ENCODE measurements at regions not wholly inside any gene's neighbourhood (a gene's known extent, or its start where the extent isn't known, plus 50 kb on each side); places are given as distances from the start of the nearest gene placed in this dataset.

GRCh38 chr2:154914561-154914960, 216.1 kb downstream of the KCNJ3 start:
- no peaks in the 10 kb centered on the region for H3K36me3 ChIP-seq (replicated peaks; ENCODE audit: low read depth, low read length)
- H3K27me3 ChIP-seq (ENCODE audit: low read depth, low read length) = no peaks in the 10 kb centered on the region
- H4K20me1 ChIP-seq (ENCODE audit: insufficient read depth, low read length) = no peaks in the 10 kb centered on the region
- H2AFZ ChIP-seq (ENCODE audit: low read depth, low read length) = no peak overlapping the region
- no peak overlapping the region for H3K27ac ChIP-seq (ENCODE audit: low read length)
- H3K4me2 ChIP-seq (ENCODE audit: low read length) = no peak overlapping the region; the same call in 1 of the 2 replicates
- H3K79me2 ChIP-seq (ENCODE audit: low read length) = no peaks in the 10 kb centered on the region
- H3K4me1 ChIP-seq (ENCODE audit: low read length) = 0 out of 2 replicates have a peak, but pooled peaks cover 5% of the 10 kb centered on the region
- no peaks in the 10 kb centered on the region for H3K9me3 ChIP-seq (ENCODE audit: insufficient read depth, low read length)
- H3K9ac ChIP-seq (ENCODE audit: low read length) = no peak overlapping the region
- H3K4me3 ChIP-seq (ENCODE audit: low read length) = no peak overlapping the region
- no peak for TF ChIP-seq EZH2phosphoT487 (IDR thresholded peaks at IDR 0.05; ENCODE audit: low read depth)
- TF ChIP-seq CTCF (IDR thresholded peaks at IDR 0.05; ENCODE audit: low read depth, low read length) = no peak

- TF ChIP-seq EZH2phosphoT487 (IDR thresholded peaks at IDR 0.05; ENCODE audit: low read depth) (no peak), CTCF (IDR thresholded peaks at IDR 0.05; ENCODE audit: low read depth, low read length) (no peak)
- Histone ChIP-seq H3K4me3 (ENCODE audit: low read length) (no peak overlapping the region), H3K4me2 (ENCODE audit: low read length) (no peak overlapping the region), H3K9me3 (ENCODE audit: insufficient read depth, low read length) (no peaks in the 10 kb centered on the region), H4K20me1 (ENCODE audit: insufficient read depth, low read length) (no peaks in the 10 kb centered on the region), H3K27me3 (ENCODE audit: low read depth, low read length) (no peaks in the 10 kb centered on the region), H3K27ac (ENCODE audit: low read length) (no peak overlapping the region), H2AFZ (ENCODE audit: low read depth, low read length) (no peak overlapping the region), H3K9ac (ENCODE audit: low read length) (no peak overlapping the region), H3K79me2 (ENCODE audit: low read length) (no peaks in the 10 kb centered on the region), H3K4me1 (ENCODE audit: low read length) (0 out of 2 replicates have a peak, but pooled peaks cover 5% of the 10 kb centered on the region), H3K36me3 (replicated peaks; ENCODE audit: low read depth, low read length) (no peaks in the 10 kb centered on the region)
These were observed 213.7 kb downstream of the KCNJ3 start for GRCh38 chr2:154912215-154912614.

- Histone ChIP-seq H3K27me3 (ENCODE audit: low read depth, low read length) (no peaks in the 10 kb centered on the region), H3K4me2 (ENCODE audit: low read length) (no peak overlapping the region), H2AFZ (ENCODE audit: low read depth, low read length) (no peak overlapping the region), H3K27ac (ENCODE audit: low read length) (no peak overlapping the region), H3K79me2 (ENCODE audit: low read length) (no peaks in the 10 kb centered on the region), H3K36me3 (replicated peaks; ENCODE audit: low read depth, low read length) (no peaks in the 10 kb centered on the region), H3K4me1 (ENCODE audit: low read length) (0 out of 2 replicates have a peak, but pooled peaks cover 5% of the 10 kb centered on the region), H3K4me3 (ENCODE audit: low read length) (no peak overlapping the region), H3K9me3 (ENCODE audit: insufficient read depth, low read length) (no peaks in the 10 kb centered on the region), H3K9ac (ENCODE audit: low read length) (no peak overlapping the region), H4K20me1 (ENCODE audit: insufficient read depth, low read length) (no peaks in the 10 kb centered on the region)
- no peak for TF ChIP-seq CTCF (IDR thresholded peaks at IDR 0.05; ENCODE audit: low read depth, low read length)
- TF ChIP-seq EZH2phosphoT487 (IDR thresholded peaks at IDR 0.05; ENCODE audit: low read depth) = no peak
These were observed 213.2 kb downstream of the KCNJ3 start for GRCh38 chr2:154911729-154912128.

- no peak overlapping the region for H3K4me2 ChIP-seq (ENCODE audit: low read length)
- no peaks in the 10 kb centered on the region for H3K79me2 ChIP-seq (ENCODE audit: low read length)
- TF ChIP-seq EZH2phosphoT487 (IDR thresholded peaks at IDR 0.05; ENCODE audit: low read depth) (no peak), CTCF (IDR thresholded peaks at IDR 0.05; ENCODE audit: low read depth, low read length) (no peak)
- H3K9ac ChIP-seq (ENCODE audit: low read length) = no peak overlapping the region
- H3K27me3 ChIP-seq (ENCODE audit: low read depth, low read length) = no peaks in the 10 kb centered on the region
- no peaks in the 10 kb centered on the region for H4K20me1 ChIP-seq (ENCODE audit: insufficient read depth, low read length)
- H3K27ac ChIP-seq (ENCODE audit: low read length) = no peak overlapping the region
- H3K4me3 ChIP-seq (ENCODE audit: low read length) = no peak overlapping the region
- no peak overlapping the region for H2AFZ ChIP-seq (ENCODE audit: low read depth, low read length)
- H3K36me3 ChIP-seq (replicated peaks; ENCODE audit: low read depth, low read length) = no peaks in the 10 kb centered on the region
- 0 out of 2 replicates have a peak, but pooled peaks cover 5% of the 10 kb centered on the region for H3K4me1 ChIP-seq (ENCODE audit: low read length)
- H3K9me3 ChIP-seq (ENCODE audit: insufficient read depth, low read length) = no peaks in the 10 kb centered on the region
These were observed 212.2 kb downstream of the KCNJ3 start for GRCh38 chr2:154910701-154911100.
